Posterior vena cava (tissue), 2 donors: ENCODE measurements at regions not wholly inside any gene's neighbourhood (a gene's known extent, or its start where the extent isn't known, plus 50 kb on each side); places are given as distances from the start of the nearest gene placed in this dataset.

Experiments used
- DNase-seq: peaks from one replicate; pipeline ENCODE4 v3.0.0-alpha.2; 2020; ENCODE audit warnings: low spot score
- intact Hi-C, 2 donors: fragments of 100-400 bp; cut with DNase I; formaldehyde crosslinking; loops; one replicate each; pipeline versions ENCODE4 v1.14.1 to v1.14.2; 2022 to 2023
- donor health status: DM: yes; HTN: yes; CAD: no.
- donor health status: DM: yes; HTN: yes; CAD: no.

DNA sequence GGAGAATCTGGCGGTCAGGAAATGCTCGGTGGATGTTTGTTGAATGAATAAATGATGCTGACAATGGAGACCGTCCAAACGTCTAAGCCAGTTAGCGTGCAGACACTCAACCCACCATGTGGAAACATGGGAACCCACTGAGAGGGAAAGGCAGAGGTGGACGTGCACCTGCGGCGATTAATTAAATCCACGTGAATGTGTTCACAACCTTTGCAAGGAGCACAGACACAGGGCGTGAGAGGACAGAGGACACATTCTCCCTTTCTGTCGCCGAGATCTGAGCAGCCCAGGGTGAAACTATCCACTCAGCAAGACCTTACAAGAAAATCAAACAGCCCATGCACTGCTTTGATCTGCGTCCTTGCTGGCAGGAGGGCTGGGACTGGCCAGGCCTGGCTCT lies 58.3 kb upstream of the LINC01488 start:
- DNase-seq: peak; percentile 59
- intact Hi-C loops: no loop called here

DNA sequence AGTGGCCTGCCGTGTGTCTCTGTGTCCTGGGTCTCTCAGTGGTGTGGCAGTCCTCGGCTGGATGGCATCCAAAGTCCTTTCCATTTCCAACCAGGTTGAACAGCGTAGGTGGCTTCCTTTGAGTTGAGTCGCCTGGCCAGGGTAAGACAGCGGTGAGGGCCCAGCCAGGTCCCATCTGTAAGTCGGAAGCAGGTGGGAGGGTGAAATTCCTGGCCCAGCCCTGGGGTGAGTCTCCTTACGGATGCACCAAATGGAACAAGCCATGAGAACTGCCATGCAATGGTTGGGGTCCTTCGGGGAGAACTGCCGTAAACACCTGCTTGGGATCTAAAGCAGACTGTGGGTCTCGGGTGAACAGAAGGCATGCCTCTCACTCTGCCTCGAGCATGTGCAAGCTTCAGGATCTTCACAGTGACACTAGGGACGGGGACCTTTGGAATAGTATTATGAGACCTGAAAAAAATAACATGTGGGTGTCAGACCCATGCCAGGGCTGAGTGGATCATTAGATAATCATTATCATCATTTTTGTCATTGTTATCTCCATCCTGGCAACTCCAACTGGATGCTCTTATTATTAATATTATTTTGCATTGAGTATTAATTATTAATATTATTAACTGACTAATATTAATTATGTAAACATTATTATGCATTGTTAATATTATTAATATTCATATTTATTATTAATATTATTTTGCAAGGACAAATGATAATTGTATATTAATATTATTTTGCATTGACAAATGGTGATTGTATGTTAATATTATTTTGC lies 57.7 kb upstream of the LINC01488 start:
- intact Hi-C loops: no loop called here
- no peak for DNase-seq

DNA sequence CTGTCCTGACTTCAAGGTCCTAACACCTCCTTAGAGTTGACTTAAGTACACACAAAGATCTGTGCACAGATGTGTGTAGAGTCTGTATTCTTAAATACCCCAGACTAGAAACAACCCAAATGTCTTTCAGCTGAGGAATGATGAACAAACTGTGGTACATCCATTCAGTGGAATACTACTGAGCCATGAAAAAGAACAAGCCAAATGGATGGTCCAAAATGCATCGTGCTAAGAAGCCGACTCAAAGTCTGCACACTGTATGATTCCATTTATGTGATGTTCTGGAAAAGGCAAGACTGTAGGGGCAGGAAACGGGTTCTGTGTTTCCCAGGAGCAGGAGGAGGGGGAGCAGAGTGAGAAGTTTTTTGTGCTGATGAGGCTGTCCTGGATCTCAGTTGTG lies 56.7 kb upstream of the LINC01488 start:
- DNase-seq: no peak
- intact Hi-C loops: no loop called here

DNA sequence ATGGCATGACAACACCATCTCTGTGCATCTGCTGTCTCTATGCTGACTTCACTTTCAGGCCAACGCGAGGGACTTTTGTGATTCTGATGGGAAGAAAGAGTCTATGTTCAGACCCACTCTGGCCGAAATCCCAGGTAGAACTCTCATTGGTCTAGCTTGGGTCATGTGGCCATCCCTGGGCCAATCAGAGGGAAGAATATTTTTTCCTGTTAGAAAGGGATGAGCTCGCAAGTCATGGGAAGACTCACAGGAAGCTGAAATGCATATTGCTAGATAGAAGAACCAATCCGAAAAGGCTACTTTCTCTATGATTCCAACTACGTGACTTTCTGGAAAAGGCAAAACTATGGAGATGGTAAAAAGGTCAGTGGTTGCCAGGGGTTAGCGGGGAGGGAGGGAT lies 56.0 kb upstream of the LINC01488 start:
- DNase-seq: peak; percentile 5
- intact Hi-C loops: no loop called here

DNA sequence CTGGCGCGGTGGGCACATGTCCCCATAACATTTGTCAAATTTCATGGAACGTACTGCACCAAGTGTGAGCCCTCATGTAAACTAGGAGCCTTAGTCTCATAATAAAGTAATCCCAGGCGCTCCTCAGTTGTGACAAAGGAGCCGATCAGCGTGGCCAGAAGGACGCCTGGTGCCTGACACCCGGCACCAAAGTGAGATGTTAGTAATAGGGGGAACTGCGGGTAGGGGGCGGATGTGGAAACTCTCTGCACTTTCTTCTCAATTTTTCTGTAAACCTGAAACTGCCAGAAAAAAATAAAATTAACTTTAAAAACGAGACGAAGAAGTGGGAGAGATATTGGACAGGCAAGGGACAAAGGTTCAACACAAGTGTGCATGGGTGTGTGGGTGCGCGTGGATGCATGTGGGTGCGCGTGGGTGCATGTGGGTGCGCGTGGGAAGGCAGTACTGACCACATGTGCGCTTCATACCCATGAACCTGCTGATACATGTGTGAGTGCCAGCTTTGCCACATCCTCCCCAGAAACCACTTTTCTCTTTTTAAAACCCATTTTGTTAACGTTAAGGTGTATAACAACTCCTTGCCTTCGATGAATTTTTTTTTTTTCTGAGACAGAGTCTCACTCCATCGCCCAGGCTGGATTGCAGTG lies 55.4 kb upstream of the LINC01488 start:
- intact Hi-C loops: no loop called here
- DNase-seq: peak; percentile 38

DNA sequence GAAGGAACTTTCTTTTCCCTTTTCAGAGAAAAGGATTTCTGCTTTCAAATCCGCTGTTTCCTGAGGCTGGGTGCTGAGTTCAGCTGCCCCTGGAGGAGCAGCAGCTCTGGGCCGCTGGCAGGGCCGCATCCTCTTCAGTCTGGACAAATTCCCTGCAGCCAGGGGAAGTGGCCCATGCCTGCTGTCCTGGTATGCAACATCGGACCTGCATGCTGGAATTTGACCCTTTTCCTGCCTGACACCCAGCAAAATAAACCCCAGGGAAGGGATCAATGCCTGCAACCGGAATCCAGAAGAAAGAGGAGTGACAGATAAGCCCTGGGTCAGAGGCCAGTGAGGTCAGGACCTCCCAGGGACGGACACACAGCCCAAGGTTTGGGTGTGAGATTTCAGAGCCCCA lies 54.1 kb upstream of the LINC01488 start:
- DNase-seq: peak; percentile 74
- intact Hi-C loops: no loop called here

- intact Hi-C loops: no loop called here
- peak; percentile 62 for DNase-seq
Measured at GRCh38 chr11:69427906-69428880, 53.3 kb upstream of the LINC01488 start.

DNA sequence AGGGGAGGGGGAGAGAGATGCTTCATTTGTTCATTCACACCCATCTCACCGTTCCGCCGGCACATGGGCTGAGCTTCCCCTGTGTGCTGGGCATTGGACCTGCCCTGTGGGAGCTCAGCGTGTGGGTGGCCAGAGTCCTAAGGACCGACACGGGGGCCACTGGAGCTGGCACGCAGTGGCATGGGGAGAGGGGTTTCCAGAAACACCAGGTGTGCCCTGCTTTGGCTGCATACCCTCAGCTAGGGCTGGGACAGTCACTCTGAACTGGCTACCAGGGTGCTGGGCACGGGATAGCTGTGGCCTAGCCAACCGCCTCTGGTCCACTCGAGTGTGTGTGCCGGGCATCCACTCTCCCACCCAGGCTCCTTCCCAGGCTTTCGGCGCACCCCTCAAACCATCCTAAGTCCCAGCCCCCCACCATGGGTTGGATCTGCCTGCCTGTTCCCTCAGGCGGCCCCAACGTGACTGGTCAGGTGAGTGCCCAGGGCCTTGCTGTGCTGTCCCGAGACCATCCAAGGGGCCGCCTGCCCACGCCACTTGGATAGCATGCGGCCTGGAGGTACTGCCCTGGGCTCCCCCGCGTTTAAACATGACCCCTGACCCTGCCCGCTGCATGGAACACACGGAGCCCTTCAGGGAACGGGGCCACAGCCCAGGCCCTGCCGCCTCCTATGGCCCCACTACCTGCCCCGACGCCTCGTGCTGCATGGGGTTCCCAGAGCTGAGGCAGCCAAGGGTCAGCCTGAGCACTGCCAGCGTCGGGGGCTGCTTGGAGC lies 51.6 kb upstream of the LINC01488 start:
- intact Hi-C loops: no loop called here
- peak; percentile 76 for DNase-seq

DNA sequence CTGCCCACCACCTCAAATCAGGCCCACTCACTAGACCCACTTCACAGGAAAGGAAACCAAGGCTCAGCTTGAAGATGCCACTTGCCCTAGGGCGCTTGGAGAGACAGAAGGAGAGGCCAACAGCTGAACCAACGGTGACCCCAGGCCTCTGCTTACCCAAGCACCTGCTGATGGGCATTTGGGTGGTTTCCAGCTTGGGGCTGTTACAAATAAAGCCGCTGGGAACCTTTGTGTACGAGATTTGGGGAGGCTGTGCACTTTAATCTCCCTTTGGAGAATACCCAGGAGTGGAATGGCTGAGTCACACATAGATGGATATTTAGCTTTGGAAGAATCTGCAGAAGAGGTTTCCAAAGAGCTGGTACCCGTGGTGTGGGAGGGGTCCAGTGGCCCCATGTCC lies 50.9 kb upstream of the LINC01488 start:
- intact Hi-C loops: no loop called here
- no peak for DNase-seq

DNA sequence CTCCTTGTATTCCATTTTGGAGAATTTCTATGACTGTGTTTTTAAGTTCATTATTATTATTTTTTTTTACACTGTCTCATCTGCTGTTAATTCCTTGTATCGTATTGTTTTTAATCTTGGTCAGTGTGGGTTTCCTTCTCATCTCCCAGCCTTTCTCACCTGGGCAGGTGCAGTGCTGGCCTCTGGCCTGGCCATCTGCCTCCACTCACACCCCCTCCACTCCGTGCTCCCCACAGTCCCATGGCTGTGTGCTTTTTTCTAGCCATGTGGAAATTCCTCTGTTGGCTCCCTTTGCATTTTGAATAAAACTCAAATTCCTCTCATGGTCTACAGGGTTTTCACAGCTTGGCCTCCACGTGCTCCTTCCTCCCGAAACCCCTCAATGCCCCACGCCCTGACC lies 50.3 kb upstream of the LINC01488 start:
- intact Hi-C loops: no loop called here
- DNase-seq: peak; percentile 24
